MM.1S (cell line): ENCODE measurements at regions not wholly inside any gene's neighbourhood (a gene's known extent, or its start where the extent isn't known, plus 50 kb on each side); places are given as distances from the start of the nearest gene placed in this dataset.

Experiments used
- DNase-seq: peaks from one replicate; pipeline ENCODE4 v3.0.0-alpha.2; 2015
- H2AFZ ChIP-seq: fragments of 300-600 bp; sonication (generic); 2 replicates; pipeline ENCODE4 v1.6.0; 2016; ENCODE audit warnings: antibody characterized with exemption, low read length
- H3F3A ChIP-seq: fragments of 300-600 bp; sonication (generic); 2 replicates; pipeline ENCODE4 v1.6.1; 2016; ENCODE audit warnings: mild to moderate bottlenecking, antibody characterized with exemption, low read length, moderate library complexity, mixed read lengths; ENCODE audit not compliant: insufficient read depth
- H3K27ac ChIP-seq: fragments of 300-600 bp; sonication (generic); 2 replicates; pipeline ENCODE4 v1.5.1; 2016; ENCODE audit warnings: mild to moderate bottlenecking, low read length
- H3K27me3 ChIP-seq: fragments of 300-600 bp; sonication (generic); replicated peaks from 2 replicates; pipeline ENCODE4 v1.6.0; 2016; ENCODE audit warnings: low read length; ENCODE audit not compliant: insufficient read depth
- H3K36me3 ChIP-seq: fragments of 300-600 bp; sonication (generic); replicated peaks from 2 replicates; pipeline ENCODE4 v1.6.1; 2016; ENCODE audit warnings: mild to moderate bottlenecking, low read length, mixed read lengths; ENCODE audit not compliant: insufficient read depth
- H3K4me1 ChIP-seq: fragments of 300-600 bp; sonication (generic); 2 replicates; pipeline ENCODE4 v1.6.1; 2016; ENCODE audit warnings: low read length, mixed read lengths
- H3K4me2 ChIP-seq: fragments of 300-600 bp; sonication (generic); 2 replicates; pipeline ENCODE4 v1.6.0; 2016; ENCODE audit warnings: low read depth, low read length
- H3K4me3 ChIP-seq: fragments of 300-600 bp; sonication (generic); 2 replicates; pipeline ENCODE4 v1.5.1; 2016; ENCODE audit warnings: low read length, mixed read lengths
- H3K79me2 ChIP-seq: fragments of 300-600 bp; sonication (generic); 2 replicates; pipeline ENCODE4 v1.6.1; 2016; ENCODE audit warnings: mixed run types, low read length, mixed read lengths
- H3K9ac ChIP-seq: fragments of 300-600 bp; sonication (generic); 2 replicates; pipeline ENCODE4 v1.6.1; 2016; ENCODE audit warnings: low read length, mixed read lengths
- H3K9me2 ChIP-seq: fragments of 300-600 bp; sonication (generic); replicated peaks from 2 replicates; pipeline ENCODE4 v1.6.1; 2016; ENCODE audit warnings: mild to moderate bottlenecking, low read length, mixed read lengths; ENCODE audit not compliant: insufficient read depth
- H3K9me3 ChIP-seq: fragments of 300-600 bp; sonication (generic); replicated peaks from 2 replicates; pipeline ENCODE4 v1.6.1; 2016; ENCODE audit warnings: mild to moderate bottlenecking, low read length, mixed read lengths; ENCODE audit not compliant: insufficient read depth
- H4K20me1 ChIP-seq: fragments of 300-600 bp; sonication (generic); 2 replicates; pipeline ENCODE4 v1.6.1; 2016; ENCODE audit warnings: mild to moderate bottlenecking, low read length, moderate library complexity, mixed read lengths; ENCODE audit not compliant: insufficient read depth
- CTCF ChIP-seq: fragments of 300-600 bp; sonication (generic); IDR thresholded peaks from 2 replicates; pipeline ENCODE4 v1.5.1; 2016; ENCODE audit warnings: antibody characterized with exemption, low read length, mixed read lengths
- EZH2 ChIP-seq: fragments of 300-600 bp; sonication (generic); optimal IDR thresholded peaks from 2 replicates; pipeline ENCODE3; 2017; ENCODE audit warnings: low read depth, mild to moderate bottlenecking, antibody characterized with exemption, low read length, mixed read lengths
- EZH2phosphoT487 ChIP-seq: fragments of 300-600 bp; sonication (generic); IDR thresholded peaks from 2 replicates; pipeline ENCODE4 v1.6.1; 2018; ENCODE audit warnings: antibody characterized with exemption, low read length

- no peak overlapping the region for H3K4me3 ChIP-seq
- no peak overlapping the region for H3K27ac ChIP-seq
- H3K9me3 ChIP-seq, result no peaks in the 10 kb centered on the region
- H2AFZ ChIP-seq, result no peak overlapping the region
- no peak for DNase-seq
- no peaks in the 10 kb centered on the region for H3K27me3 ChIP-seq
- H4K20me1 ChIP-seq, result no peaks in the 10 kb centered on the region
- H3K4me2 ChIP-seq, result no peak overlapping the region
- H3K79me2 ChIP-seq, result no peaks in the 10 kb centered on the region
- no peaks in the 10 kb centered on the region for H3K9me2 ChIP-seq
- H3K36me3 ChIP-seq, result no peaks in the 10 kb centered on the region
- H3K9ac ChIP-seq, result no peak overlapping the region
- no peak for TF ChIP-seq EZH2
- TF ChIP-seq EZH2phosphoT487, result no peak
- TF ChIP-seq CTCF, result no peak
- no peaks in the 10 kb centered on the region for H3F3A ChIP-seq
- no peaks in the 10 kb centered on the region for H3K4me1 ChIP-seq
Observed at GRCh38 chr13:80577926-80578670, 237.2 kb upstream of the SPRY2 start.

GRCh38 chr13:80577285-80577684 is 236.4 kb upstream of the SPRY2 start:
- Histone ChIP-seq H3K9me2 (no peaks in the 10 kb centered on the region), H3K36me3 (no peaks in the 10 kb centered on the region), H3K9ac (no peak overlapping the region), H2AFZ (no peak overlapping the region), H4K20me1 (no peaks in the 10 kb centered on the region), H3K9me3 (no peaks in the 10 kb centered on the region), H3K79me2 (no peaks in the 10 kb centered on the region), H3K27me3 (no peaks in the 10 kb centered on the region), H3K4me1 (no peaks in the 10 kb centered on the region), H3K4me2 (no peak overlapping the region), H3F3A (no peaks in the 10 kb centered on the region), H3K27ac (no peak overlapping the region), H3K4me3 (no peak overlapping the region)
- DNase-seq, result no peak
- TF ChIP-seq EZH2phosphoT487, result no peak
- no peak for TF ChIP-seq CTCF

GRCh38 chr13:80574113-80574850 is 233.4 kb upstream of the SPRY2 start:
- no peak overlapping the region for H3K27ac ChIP-seq
- H3K4me1 ChIP-seq, result peaks cover 10% of the 10 kb centered on the region
- no peaks in the 10 kb centered on the region for H4K20me1 ChIP-seq
- no peak overlapping the region for H2AFZ ChIP-seq
- H3K4me2 ChIP-seq, result no peak overlapping the region
- no peaks in the 10 kb centered on the region for H3F3A ChIP-seq
- H3K9me3 ChIP-seq, result no peaks in the 10 kb centered on the region
- H3K9ac ChIP-seq, result no peak overlapping the region
- no peak for DNase-seq
- H3K4me3 ChIP-seq, result no peak overlapping the region
- H3K79me2 ChIP-seq, result no peaks in the 10 kb centered on the region
- no peaks in the 10 kb centered on the region for H3K9me2 ChIP-seq
- H3K27me3 ChIP-seq, result no peaks in the 10 kb centered on the region
- TF ChIP-seq CTCF (no peak), EZH2phosphoT487 (no peak)
- no peaks in the 10 kb centered on the region for H3K36me3 ChIP-seq
